WERI-Rb-1 (cell line): ENCODE measurements at regions not wholly inside any gene's neighbourhood (a gene's known extent, or its start where the extent isn't known, plus 50 kb on each side); places are given as distances from the start of the nearest gene placed in this dataset.

Experiments
- DNase-seq: peaks from one replicate; pipeline ENCODE4 v3.0.0-alpha.2; 2020
- H3K27ac ChIP-seq: fragments of 250-450 bp; sonication (Bioruptor Pico); 2 replicates; pipeline ENCODE4 v1.5.1; 2020; ENCODE audit warnings: mild to moderate bottlenecking, moderate library complexity
- H3K27me3 ChIP-seq: fragments of 250-450 bp; sonication (Bioruptor Pico); 2 replicates; pipeline ENCODE4 v1.5.1; 2021; ENCODE audit warnings: mild to moderate bottlenecking, low read depth, moderate library complexity; ENCODE audit not compliant: insufficient read depth, severe bottlenecking
- H3K36me3 ChIP-seq: fragments of 250-450 bp; sonication (Bioruptor Pico); 2 replicates; pipeline ENCODE4 v1.5.1; 2020; ENCODE audit warnings: mild to moderate bottlenecking, moderate library complexity
- H3K4me3 ChIP-seq: 2 replicates; pipeline ENCODE4 v1.5.1; 2011; ENCODE audit warnings: low read depth, mild to moderate bottlenecking, control low read depth, low read length
- H3K9me3 ChIP-seq: fragments of 250-450 bp; sonication (Bioruptor Pico); 2 replicates; pipeline ENCODE4 v1.5.1; 2021; ENCODE audit warnings: mild to moderate bottlenecking, moderate library complexity; ENCODE audit not compliant: severe bottlenecking
- TF ChIP-seq, protein P1 (sequence below): IDR thresholded peaks from 2 replicates; pipeline ENCODE4 v1.5.1; 2011; ENCODE audit warnings: low read depth, mild to moderate bottlenecking, control low read depth, inconsistent platforms, low read length

DNA sequence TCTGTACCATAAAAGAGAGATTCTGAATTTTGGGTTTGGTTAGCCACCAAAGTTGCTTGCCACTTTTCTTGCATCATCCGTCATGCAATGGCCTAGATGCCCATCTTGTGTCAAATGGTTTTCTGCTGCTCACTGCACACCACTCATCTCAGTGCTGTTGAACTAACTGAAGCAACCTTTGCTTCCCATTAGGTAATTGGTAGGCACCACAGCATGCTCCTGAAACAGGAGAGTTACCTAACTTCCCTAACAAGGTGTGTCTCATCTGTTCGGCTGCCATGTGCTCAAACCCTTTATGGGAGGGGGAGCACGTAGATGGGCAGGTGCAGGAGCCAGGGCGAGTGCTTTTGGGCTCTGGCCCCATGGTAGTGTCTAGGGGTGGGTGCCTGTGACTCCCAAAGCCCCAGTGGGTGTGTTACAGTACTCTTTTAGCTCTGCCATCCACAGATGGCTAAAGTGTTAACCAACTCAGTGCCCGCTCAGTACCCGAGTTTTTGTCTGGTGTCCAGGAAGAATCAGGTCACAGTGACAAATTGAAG is 147.4 kb upstream of the SPACA1 start:
- TF ChIP-seq, protein P1, sequence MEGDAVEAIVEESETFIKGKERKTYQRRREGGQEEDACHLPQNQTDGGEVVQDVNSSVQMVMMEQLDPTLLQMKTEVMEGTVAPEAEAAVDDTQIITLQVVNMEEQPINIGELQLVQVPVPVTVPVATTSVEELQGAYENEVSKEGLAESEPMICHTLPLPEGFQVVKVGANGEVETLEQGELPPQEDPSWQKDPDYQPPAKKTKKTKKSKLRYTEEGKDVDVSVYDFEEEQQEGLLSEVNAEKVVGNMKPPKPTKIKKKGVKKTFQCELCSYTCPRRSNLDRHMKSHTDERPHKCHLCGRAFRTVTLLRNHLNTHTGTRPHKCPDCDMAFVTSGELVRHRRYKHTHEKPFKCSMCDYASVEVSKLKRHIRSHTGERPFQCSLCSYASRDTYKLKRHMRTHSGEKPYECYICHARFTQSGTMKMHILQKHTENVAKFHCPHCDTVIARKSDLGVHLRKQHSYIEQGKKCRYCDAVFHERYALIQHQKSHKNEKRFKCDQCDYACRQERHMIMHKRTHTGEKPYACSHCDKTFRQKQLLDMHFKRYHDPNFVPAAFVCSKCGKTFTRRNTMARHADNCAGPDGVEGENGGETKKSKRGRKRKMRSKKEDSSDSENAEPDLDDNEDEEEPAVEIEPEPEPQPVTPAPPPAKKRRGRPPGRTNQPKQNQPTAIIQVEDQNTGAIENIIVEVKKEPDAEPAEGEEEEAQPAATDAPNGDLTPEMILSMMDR, result no peak
- H3K27ac ChIP-seq, result no peak overlapping the region
- H3K4me3 ChIP-seq, result no peak overlapping the region
- no peaks in the 10 kb centered on the region for H3K27me3 ChIP-seq
- H3K36me3 ChIP-seq, result no peaks in the 10 kb centered on the region
- H3K9me3 ChIP-seq, result no peaks in the 10 kb centered on the region
- DNase-seq, result no peak

DNA sequence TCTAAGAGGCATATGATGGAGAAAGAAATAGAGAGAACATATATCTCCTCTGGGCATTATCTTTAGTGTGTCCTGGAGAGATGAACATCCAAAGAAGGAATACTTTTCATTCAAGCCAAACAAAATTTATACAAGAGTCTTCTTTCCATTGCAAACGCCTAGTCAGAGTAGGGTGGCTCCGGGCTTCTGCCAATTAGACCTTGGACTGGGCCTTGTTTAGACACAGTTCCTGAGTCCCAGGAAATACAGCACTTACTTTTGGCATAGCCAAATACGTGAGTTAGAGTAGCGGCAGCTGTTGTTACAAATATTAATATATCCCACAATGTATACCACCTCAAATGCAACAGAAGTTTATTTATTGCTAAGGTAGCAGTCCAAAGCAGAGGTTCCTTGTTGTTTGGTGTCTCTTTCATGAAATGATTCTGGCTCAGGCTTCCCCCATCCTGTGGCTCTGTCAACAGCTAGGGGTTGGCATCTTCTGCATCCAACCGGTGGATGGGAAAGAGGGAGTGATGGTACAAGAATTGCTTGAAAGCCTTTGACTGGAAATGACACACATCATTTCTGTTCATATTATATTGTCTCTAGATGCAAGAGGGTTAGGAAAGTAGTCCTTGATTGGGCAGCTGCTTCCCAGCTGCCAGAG is 148.0 kb upstream of the SPACA1 start:
- H3K27ac ChIP-seq, result no peak overlapping the region
- no peaks in the 10 kb centered on the region for H3K36me3 ChIP-seq
- no peak for DNase-seq
- H3K27me3 ChIP-seq, result no peaks in the 10 kb centered on the region
- H3K9me3 ChIP-seq, result no peaks in the 10 kb centered on the region
- TF ChIP-seq, protein P1, result no peak
- H3K4me3 ChIP-seq, result no peak overlapping the region

DNA sequence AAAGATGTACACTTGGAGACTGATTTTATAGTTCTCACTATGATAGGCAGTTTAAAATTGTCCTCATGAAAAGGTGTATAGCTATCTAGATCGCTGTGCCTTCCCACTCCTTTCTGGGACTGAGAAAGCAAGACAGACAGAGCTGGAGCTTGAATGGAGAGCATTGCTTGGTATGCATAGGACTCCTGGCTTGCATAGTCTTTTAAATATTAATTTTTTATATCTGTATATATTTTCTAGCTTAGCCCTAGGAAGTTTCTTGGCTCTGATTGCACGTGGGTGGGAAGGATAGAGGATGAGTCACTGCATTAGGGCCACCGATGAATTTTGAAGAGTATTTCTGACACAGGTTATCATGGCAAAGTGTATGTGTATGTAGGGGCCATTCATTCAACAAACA is 150.0 kb upstream of the SPACA1 start:
- DNase-seq, result no peak
- TF ChIP-seq, protein P1, result no peak
- no peaks in the 10 kb centered on the region for H3K36me3 ChIP-seq
- H3K9me3 ChIP-seq, result no peaks in the 10 kb centered on the region
- H3K27me3 ChIP-seq, result no peaks in the 10 kb centered on the region
- no peak overlapping the region for H3K4me3 ChIP-seq
- H3K27ac ChIP-seq, result no peak overlapping the region

DNA sequence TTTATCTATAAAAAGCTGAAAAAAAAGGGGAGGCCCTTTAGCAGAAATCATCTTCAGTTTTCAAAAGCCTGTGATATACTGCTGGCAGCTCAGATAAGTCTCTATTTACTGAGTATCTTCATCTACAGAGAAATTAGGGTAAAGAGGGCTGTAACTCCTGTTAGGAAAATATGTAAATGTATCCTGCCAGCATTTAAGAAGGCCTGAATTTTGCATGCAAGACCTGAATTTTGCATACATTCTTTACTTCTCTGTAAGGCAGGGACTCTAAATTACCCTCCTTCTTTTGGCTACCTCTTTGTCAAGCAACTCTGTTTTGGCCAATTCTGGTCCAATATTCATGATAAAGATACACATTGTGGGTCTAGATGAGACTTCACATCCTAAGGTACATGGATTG is 150.6 kb upstream of the SPACA1 start:
- no peaks in the 10 kb centered on the region for H3K36me3 ChIP-seq
- H3K27ac ChIP-seq, result no peak overlapping the region
- H3K4me3 ChIP-seq, result no peak overlapping the region
- no peaks in the 10 kb centered on the region for H3K27me3 ChIP-seq
- TF ChIP-seq, protein P1, result no peak
- no peaks in the 10 kb centered on the region for H3K9me3 ChIP-seq
- DNase-seq, result no peak

DNA sequence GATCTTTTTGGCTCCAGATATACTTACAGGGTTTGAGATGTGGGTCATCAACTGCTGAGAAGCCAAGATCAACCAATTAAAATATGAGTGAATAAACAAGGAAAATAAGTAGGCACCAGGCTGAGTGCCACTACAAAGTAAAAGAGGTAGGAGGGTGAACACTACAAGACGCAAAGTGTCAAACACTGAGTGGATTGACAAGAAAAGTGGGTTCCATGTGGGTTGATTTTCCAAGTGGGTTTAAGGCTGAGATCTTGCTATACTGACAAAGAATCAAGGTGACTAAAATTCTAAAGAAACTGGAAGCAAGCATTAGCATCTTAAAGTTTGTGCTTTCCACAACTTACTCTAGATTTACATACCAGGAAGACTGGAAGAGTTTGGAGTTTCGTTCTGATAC is 160.4 kb upstream of the SPACA1 start:
- no peaks in the 10 kb centered on the region for H3K9me3 ChIP-seq

More for the DNA sequence above, 160.4 kb upstream of the SPACA1 start:
- Histone ChIP-seq H3K36me3 (no peaks in the 10 kb centered on the region), H3K4me3 (no peak overlapping the region), H3K27ac (no peak overlapping the region), H3K27me3 (peaks cover 37% of the 10 kb centered on the region)
- TF ChIP-seq, protein P1, result no peak
- DNase-seq, result no peak
